OCI-LY7 (cell line): ENCODE measurements at regions not wholly inside any gene's neighbourhood (a gene's known extent, or its start where the extent isn't known, plus 50 kb on each side); places are given as distances from the start of the nearest gene placed in this dataset.

Experiments
- EZH2phosphoT487 ChIP-seq: fragments of 200-600 bp; sonication (generic); IDR thresholded peaks from 2 replicates; pipeline ENCODE4 v1.6.1; 2018; ENCODE audit warnings: low read depth, borderline replicate concordance, mild to moderate bottlenecking, mixed run types, antibody characterized with exemption, low read length, moderate library complexity, mixed read lengths
- TF ChIP-seq, protein P1 (sequence below): fragments of 200-600 bp; sonication (generic); conservative IDR thresholded peaks from 2 replicates; pipeline ENCODE4 v1.5.1; 2014; ENCODE audit warnings: mild to moderate bottlenecking, antibody characterized with exemption, low read length, moderate library complexity, mixed read lengths

DNA sequence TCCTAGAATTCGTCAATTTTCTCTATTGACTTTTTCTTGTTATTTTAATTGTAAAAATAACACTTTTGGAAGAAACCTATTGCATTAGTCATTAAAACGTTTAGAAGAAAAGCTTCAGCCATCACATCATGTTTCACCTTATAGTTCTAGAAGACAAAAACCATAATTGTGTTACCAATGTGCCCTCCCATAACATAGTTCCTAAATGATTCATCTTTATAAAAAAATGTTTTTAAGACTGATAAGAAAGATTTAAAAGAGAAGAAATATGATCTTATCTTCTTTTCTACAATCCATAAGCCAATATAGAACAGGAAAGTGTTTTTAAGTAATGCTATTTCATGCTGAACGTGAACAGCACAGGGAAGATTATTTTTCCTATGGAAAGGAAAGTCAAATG, 316.6 kb upstream of the NDST4 start:
- TF ChIP-seq, protein P1, sequence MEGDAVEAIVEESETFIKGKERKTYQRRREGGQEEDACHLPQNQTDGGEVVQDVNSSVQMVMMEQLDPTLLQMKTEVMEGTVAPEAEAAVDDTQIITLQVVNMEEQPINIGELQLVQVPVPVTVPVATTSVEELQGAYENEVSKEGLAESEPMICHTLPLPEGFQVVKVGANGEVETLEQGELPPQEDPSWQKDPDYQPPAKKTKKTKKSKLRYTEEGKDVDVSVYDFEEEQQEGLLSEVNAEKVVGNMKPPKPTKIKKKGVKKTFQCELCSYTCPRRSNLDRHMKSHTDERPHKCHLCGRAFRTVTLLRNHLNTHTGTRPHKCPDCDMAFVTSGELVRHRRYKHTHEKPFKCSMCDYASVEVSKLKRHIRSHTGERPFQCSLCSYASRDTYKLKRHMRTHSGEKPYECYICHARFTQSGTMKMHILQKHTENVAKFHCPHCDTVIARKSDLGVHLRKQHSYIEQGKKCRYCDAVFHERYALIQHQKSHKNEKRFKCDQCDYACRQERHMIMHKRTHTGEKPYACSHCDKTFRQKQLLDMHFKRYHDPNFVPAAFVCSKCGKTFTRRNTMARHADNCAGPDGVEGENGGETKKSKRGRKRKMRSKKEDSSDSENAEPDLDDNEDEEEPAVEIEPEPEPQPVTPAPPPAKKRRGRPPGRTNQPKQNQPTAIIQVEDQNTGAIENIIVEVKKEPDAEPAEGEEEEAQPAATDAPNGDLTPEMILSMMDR: no peak
- TF ChIP-seq EZH2phosphoT487: no peak
